Jurkat, Clone E6-1 (cell line): ENCODE measurements at regions not wholly inside any gene's neighbourhood (a gene's known extent, or its start where the extent isn't known, plus 50 kb on each side); places are given as distances from the start of the nearest gene placed in this dataset.
A peak's percentile ranks its signal among the peaks of the same experiment; 100 is the strongest.

ENCODE experiments used
- DNase-seq: peaks from one replicate; pipeline ENCODE4 v3.0.0-alpha.2; 2011; ENCODE audit warnings: low read depth, low spot score
- H3K4me3 ChIP-seq: 2 replicates; pipeline ENCODE4 v1.5.1; 2011; ENCODE audit warnings: mild to moderate bottlenecking, low read length, control low read depth, moderate library complexity

GRCh38 chr7:136807598-136807997 is 60.9 kb upstream of the CHRM2 start:
- no peak overlapping the region for H3K4me3 ChIP-seq
- no peak for DNase-seq

- DNase-seq = no peak
- no peak overlapping the region for H3K4me3 ChIP-seq
Observed at GRCh38 chr7:136803028-136803427, 65.4 kb upstream of the CHRM2 start.

- no peak overlapping the region for H3K4me3 ChIP-seq
- DNase-seq = no peak
Observed at GRCh38 chr7:136783934-136784333, 84.5 kb upstream of the CHRM2 start.

- no peak overlapping the region for H3K4me3 ChIP-seq
- no peak for DNase-seq
Observed at GRCh38 chr7:136741941-136742340, 126.5 kb upstream of the CHRM2 start.

GRCh38 chr7:136728945-136729344 is 139.5 kb upstream of the CHRM2 start:
- no peak overlapping the region for H3K4me3 ChIP-seq
- no peak for DNase-seq

GRCh38 chr7:136726460-136726859 is 142.0 kb upstream of the CHRM2 start:
- H3K4me3 ChIP-seq = no peak overlapping the region
- DNase-seq = no peak

- DNase-seq = no peak
- no peak overlapping the region for H3K4me3 ChIP-seq
Observed at GRCh38 chr7:136717910-136718557, 150.4 kb upstream of the CHRM2 start.

GRCh38 chr7:136714062-136714461 is 154.4 kb upstream of the CHRM2 start:
- no peak for DNase-seq
- no peak overlapping the region for H3K4me3 ChIP-seq

- no peak for DNase-seq
Observed at GRCh38 chr7:136710751-136711150, 157.7 kb upstream of the CHRM2 start.

GRCh38 chr7:136709876-136710275 is 158.6 kb upstream of the CHRM2 start:
- no peak for DNase-seq
- H3K4me3 ChIP-seq = no peak overlapping the region

More at GRCh38 chr7:136710751-136711150, 157.7 kb upstream of the CHRM2 start:
- no peak overlapping the region for H3K4me3 ChIP-seq

GRCh38 chr7:136702913-136703312 is 165.5 kb upstream of the CHRM2 start:
- no peak overlapping the region for H3K4me3 ChIP-seq
- DNase-seq = no peak

GRCh38 chr7:136698977-136699376 is 169.5 kb upstream of the CHRM2 start:
- no peak for DNase-seq
- no peak overlapping the region for H3K4me3 ChIP-seq

GRCh38 chr7:136698231-136698630 is 170.2 kb upstream of the CHRM2 start:
- no peak overlapping the region for H3K4me3 ChIP-seq
- no peak for DNase-seq

- DNase-seq = no peak
- no peak overlapping the region for H3K4me3 ChIP-seq
Observed at GRCh38 chr7:136697271-136697670, 171.2 kb upstream of the CHRM2 start.

- H3K4me3 ChIP-seq = no peak overlapping the region
- DNase-seq = no peak
Observed at GRCh38 chr7:136693166-136694119, 175.0 kb upstream of the CHRM2 start.

GRCh38 chr7:136692221-136692620 is 176.2 kb upstream of the CHRM2 start:
- no peak for DNase-seq
- H3K4me3 ChIP-seq = no peak overlapping the region

- no peak for DNase-seq
- H3K4me3 ChIP-seq = no peak overlapping the region
Observed at GRCh38 chr7:136688601-136689000, 179.9 kb upstream of the CHRM2 start.

- no peak overlapping the region for H3K4me3 ChIP-seq
Observed at GRCh38 chr7:136687693-136688322, 180.6 kb upstream of the CHRM2 start.

GRCh38 chr7:136685501-136686173 is 182.8 kb upstream of the CHRM2 start:
- DNase-seq = no peak

More at GRCh38 chr7:136687693-136688322, 180.6 kb upstream of the CHRM2 start:
- DNase-seq = peak; percentile 36

More at GRCh38 chr7:136685501-136686173, 182.8 kb upstream of the CHRM2 start:
- no peak overlapping the region for H3K4me3 ChIP-seq
